SH-SY5Y (cell line): ENCODE measurements at regions not wholly inside any gene's neighbourhood (a gene's known extent, or its start where the extent isn't known, plus 50 kb on each side); places are given as distances from the start of the nearest gene placed in this dataset.

Experiments
- GATA2 ChIP-seq: IDR thresholded peaks from 2 replicates; pipeline ENCODE4 v1.6.1; 2011; ENCODE audit warnings: mild to moderate bottlenecking, low read depth, low read length
- GATA3 ChIP-seq: IDR thresholded peaks from 2 replicates; pipeline ENCODE4 v1.6.1; 2011; ENCODE audit warnings: low read depth, mild to moderate bottlenecking, low read length, moderate library complexity

- no peak for TF ChIP-seq GATA3
- TF ChIP-seq GATA2 = no peak
Measured at GRCh38 chr9:107983762-107984161, 494.2 kb upstream of the KLF4 start.

- TF ChIP-seq GATA3 (no peak), GATA2 (no peak)
Measured at GRCh38 chr9:107983181-107983603, 493.6 kb upstream of the KLF4 start.

GRCh38 chr9:107982745-107983144 is 493.2 kb upstream of the KLF4 start:
- no peak for TF ChIP-seq GATA3
- TF ChIP-seq GATA2 = no peak

GRCh38 chr9:107982001-107982400 is 492.4 kb upstream of the KLF4 start:
- no peak for TF ChIP-seq GATA2
- TF ChIP-seq GATA3 = no peak

GRCh38 chr9:107980984-107981383 is 491.4 kb upstream of the KLF4 start:
- TF ChIP-seq GATA3 (no peak), GATA2 (no peak)

- TF ChIP-seq GATA2 (no peak), GATA3 (no peak)
Measured at GRCh38 chr9:107976767-107977166, 487.2 kb upstream of the KLF4 start.

GRCh38 chr9:107975426-107976010 is 485.9 kb upstream of the KLF4 start:
- TF ChIP-seq GATA3 (no peak), GATA2 (no peak)

- no peak for TF ChIP-seq GATA3
- TF ChIP-seq GATA2 = no peak
Measured at GRCh38 chr9:107973451-107973850, 483.9 kb upstream of the KLF4 start.

GRCh38 chr9:107972346-107972745 is 482.8 kb upstream of the KLF4 start:
- TF ChIP-seq GATA2 = no peak

- TF ChIP-seq GATA3 = no peak
- TF ChIP-seq GATA2 = no peak
Measured at GRCh38 chr9:107971241-107971640, 481.7 kb upstream of the KLF4 start.

GRCh38 chr9:107970726-107971125 is 481.2 kb upstream of the KLF4 start:
- TF ChIP-seq GATA3 = no peak
- TF ChIP-seq GATA2 = no peak

- TF ChIP-seq GATA2 (no peak), GATA3 (no peak)
Measured at GRCh38 chr9:107969727-107970126, 480.2 kb upstream of the KLF4 start.

- no peak for TF ChIP-seq GATA2
- no peak for TF ChIP-seq GATA3
Measured at GRCh38 chr9:107969141-107969540, 479.6 kb upstream of the KLF4 start.

GRCh38 chr9:107963246-107963645 is 473.7 kb upstream of the KLF4 start:
- TF ChIP-seq GATA2 = no peak
- no peak for TF ChIP-seq GATA3

GRCh38 chr9:107960916-107961315 is 471.3 kb upstream of the KLF4 start:
- TF ChIP-seq GATA2 = no peak
- no peak for TF ChIP-seq GATA3

- TF ChIP-seq GATA2 (no peak), GATA3 (no peak)
Measured at GRCh38 chr9:107954312-107954711, 464.7 kb upstream of the KLF4 start.

GRCh38 chr9:107953556-107954125 is 464.1 kb upstream of the KLF4 start:
- no peak for TF ChIP-seq GATA3
- no peak for TF ChIP-seq GATA2

- TF ChIP-seq GATA2 = no peak
- no peak for TF ChIP-seq GATA3
Measured at GRCh38 chr9:107952773-107953172, 463.2 kb upstream of the KLF4 start.
